Neural cell (in vitro differentiated cells): ENCODE measurements at regions not wholly inside any gene's neighbourhood (a gene's known extent, or its start where the extent isn't known, plus 50 kb on each side); places are given as distances from the start of the nearest gene placed in this dataset.

ENCODE experiments used
- H2AFZ ChIP-seq: fragments of 200-600, 300-800 bp; sonication (generic), shearing (Covaris generic); 2 replicates; pipeline ENCODE4 v1.6.0; 2014; ENCODE audit warnings: low read depth, mild to moderate bottlenecking, antibody characterized with exemption, low read length, moderate library complexity
- H3F3A ChIP-seq: fragments of 200-600 bp; shearing (Covaris generic); 2 replicates; pipeline ENCODE4 v1.6.1; 2016; ENCODE audit warnings: mild to moderate bottlenecking, moderate library complexity, mixed read lengths, antibody characterized with exemption, low read length; ENCODE audit not compliant: insufficient read depth, poor library complexity, severe bottlenecking
- H3K27ac ChIP-seq: fragments of 200-600, 300-800 bp; sonication (generic), shearing (Covaris generic); 2 replicates; pipeline ENCODE4 v1.5.1; 2014; ENCODE audit warnings: mild to moderate bottlenecking, low read length, moderate library complexity
- H3K27me3 ChIP-seq: fragments of 300-800, 200-600 bp; sonication (generic), shearing (Covaris generic); 2 replicates; pipeline ENCODE4 v1.6.0; 2014; ENCODE audit warnings: mild to moderate bottlenecking, low read depth, low read length, moderate library complexity; ENCODE audit not compliant: insufficient read depth
- H3K36me3 ChIP-seq: fragments of 300-800, 200-600 bp; sonication (generic), shearing (Covaris generic); 2 replicates; pipeline ENCODE4 v1.5.1; 2014; ENCODE audit warnings: mild to moderate bottlenecking, antibody characterized with exemption, low read length, moderate library complexity; ENCODE audit not compliant: insufficient read depth
- H3K4me2 ChIP-seq: fragments of 300-800, 200-600 bp; sonication (generic), shearing (Covaris generic); 2 replicates; pipeline ENCODE4 v1.6.0; 2014; ENCODE audit warnings: mild to moderate bottlenecking, low read length
- H3K4me3 ChIP-seq: fragments of 300-800, 200-600 bp; sonication (generic), shearing (Covaris generic); 2 replicates; pipeline ENCODE4 v1.5.1; 2014; ENCODE audit warnings: mild to moderate bottlenecking, low read length, moderate library complexity
- H3K79me2 ChIP-seq: fragments of 200-600 bp; shearing (Covaris generic); replicated peaks from 2 replicates; pipeline ENCODE4 v1.6.0; 2014; ENCODE audit warnings: mild to moderate bottlenecking, low read length, moderate library complexity; ENCODE audit not compliant: insufficient read depth
- H3K9ac ChIP-seq: fragments of 300-800, 200-600 bp; sonication (generic), shearing (Covaris generic); 2 replicates; pipeline ENCODE4 v1.6.1; 2016; ENCODE audit warnings: mild to moderate bottlenecking, low read length, mixed read lengths
- H3K9me2 ChIP-seq: fragments of 200-600 bp; shearing (Covaris generic); 2 replicates; pipeline ENCODE4 v1.6.1; 2016; ENCODE audit warnings: mild to moderate bottlenecking, low read length, mixed read lengths; ENCODE audit not compliant: insufficient read depth
- H3K9me3 ChIP-seq: fragments of 200-600, 300-800 bp; sonication (generic), shearing (Covaris generic); 2 replicates; pipeline ENCODE4 v1.6.1; 2016; ENCODE audit warnings: mild to moderate bottlenecking, mixed run types, low read length, moderate library complexity, mixed read lengths
- H4K20me1 ChIP-seq: fragments of 200-600 bp; shearing (Covaris generic); 2 replicates; pipeline ENCODE4 v1.6.1; 2016; ENCODE audit warnings: mild to moderate bottlenecking, mixed run types; ENCODE audit not compliant: insufficient read depth
- CTCF ChIP-seq: fragments of 450-650 bp; IDR thresholded peaks from 2 replicates; pipeline ENCODE4 v1.5.1; 2014; ENCODE audit warnings: antibody characterized with exemption, mild to moderate bottlenecking, moderate library complexity; ENCODE audit not compliant: poor library complexity, severe bottlenecking
- EP300 ChIP-seq: fragments of 450-650 bp; conservative IDR thresholded peaks from 2 replicates; pipeline ENCODE4 v1.6.1; 2014; ENCODE audit warnings: antibody characterized with exemption, mild to moderate bottlenecking, moderate library complexity; ENCODE audit not compliant: poor library complexity, severe bottlenecking
- EZH2 ChIP-seq: fragments of 200-600, 300-800 bp; shearing (Covaris generic), sonication (generic); IDR thresholded peaks from 2 replicates; pipeline ENCODE4 v1.6.1; 2014; ENCODE audit warnings: antibody characterized with exemption, low read length, borderline replicate concordance, mild to moderate bottlenecking; ENCODE audit not compliant: insufficient read depth, poor library complexity, severe bottlenecking
- MXI1 ChIP-seq: fragments of 450-650 bp; conservative IDR thresholded peaks from 2 replicates; pipeline ENCODE4 v1.6.1; 2014; ENCODE audit warnings: antibody characterized with exemption, mild to moderate bottlenecking; ENCODE audit not compliant: poor library complexity, severe bottlenecking
- POLR2AphosphoS5 ChIP-seq: IDR thresholded peaks from 2 replicates; pipeline ENCODE4 v1.6.1; 2012
- RAD21 ChIP-seq: fragments of 450-650 bp; conservative IDR thresholded peaks from 2 replicates; pipeline ENCODE4 v1.6.1; 2014; ENCODE audit warnings: antibody characterized with exemption, mild to moderate bottlenecking, moderate library complexity
- REST ChIP-seq: IDR thresholded peaks from 2 replicates; pipeline ENCODE4 v1.6.1; 2012; ENCODE audit warnings: borderline replicate concordance
- SMC3 ChIP-seq: fragments of 450-650 bp; conservative IDR thresholded peaks from 2 replicates; pipeline ENCODE4 v1.6.1; 2014; ENCODE audit warnings: antibody characterized with exemption, mild to moderate bottlenecking, moderate library complexity; ENCODE audit not compliant: poor library complexity
- TAF1 ChIP-seq: IDR thresholded peaks from 2 replicates; pipeline ENCODE4 v1.6.1; 2012; ENCODE audit warnings: low read depth

GRCh38 chr10:62636825-62637248 is 167.7 kb upstream of the ADO start:
- Histone ChIP-seq H3K9me2 (no peaks in the 10 kb centered on the region), H3K27ac (no peak overlapping the region), H3K9me3 (no peaks in the 10 kb centered on the region), H3K4me2 (no peak overlapping the region), H3K9ac (no peak overlapping the region), H4K20me1 (no peaks in the 10 kb centered on the region), H2AFZ (no peak overlapping the region), H3K36me3 (no peaks in the 10 kb centered on the region), H3K79me2 (no peaks in the 10 kb centered on the region), H3K4me3 (no peak overlapping the region), H3K27me3 (no peaks in the 10 kb centered on the region), H3F3A (no peaks in the 10 kb centered on the region)
- no peak for TF ChIP-seq CTCF
- no peak for TF ChIP-seq REST
- no peak for TF ChIP-seq MXI1
- TF ChIP-seq SMC3: no peak
- TF ChIP-seq POLR2AphosphoS5: no peak
- no peak for TF ChIP-seq TAF1
- no peak for TF ChIP-seq EZH2
- TF ChIP-seq RAD21: no peak
- TF ChIP-seq EP300: no peak

GRCh38 chr10:62637249-62638061 is 167.1 kb upstream of the ADO start:
- Histone ChIP-seq H3K9me2 (no peaks in the 10 kb centered on the region), H2AFZ (no peak overlapping the region), H3K4me2 (no peak overlapping the region), H3K27me3 (no peaks in the 10 kb centered on the region), H3K4me3 (no peak overlapping the region), H3F3A (no peaks in the 10 kb centered on the region), H4K20me1 (no peaks in the 10 kb centered on the region), H3K9ac (no peak overlapping the region), H3K79me2 (no peaks in the 10 kb centered on the region), H3K36me3 (no peaks in the 10 kb centered on the region), H3K27ac (no peak overlapping the region), H3K9me3 (no peaks in the 10 kb centered on the region)
- TF ChIP-seq EZH2 (no peak), RAD21 (no peak), TAF1 (no peak)
